Muscle of arm (tissue), 1 donor: ENCODE measurements at regions not wholly inside any gene's neighbourhood (a gene's known extent, or its start where the extent isn't known, plus 50 kb on each side); places are given as distances from the start of the nearest gene placed in this dataset.

Experiments used
- DNase-seq: peaks from one replicate; pipeline ENCODE4 v3.0.0-alpha.2; 2013

- DNase-seq = no peak
Observed at GRCh38 chr2:220849433-220849832, 722.7 kb downstream of the EPHA4 start.

- DNase-seq = no peak
Observed at GRCh38 chr2:220850116-220850515, 722.0 kb downstream of the EPHA4 start.

- peak; percentile 7 for DNase-seq
Observed at GRCh38 chr2:220855296-220855695, 716.8 kb downstream of the EPHA4 start.

DNA sequence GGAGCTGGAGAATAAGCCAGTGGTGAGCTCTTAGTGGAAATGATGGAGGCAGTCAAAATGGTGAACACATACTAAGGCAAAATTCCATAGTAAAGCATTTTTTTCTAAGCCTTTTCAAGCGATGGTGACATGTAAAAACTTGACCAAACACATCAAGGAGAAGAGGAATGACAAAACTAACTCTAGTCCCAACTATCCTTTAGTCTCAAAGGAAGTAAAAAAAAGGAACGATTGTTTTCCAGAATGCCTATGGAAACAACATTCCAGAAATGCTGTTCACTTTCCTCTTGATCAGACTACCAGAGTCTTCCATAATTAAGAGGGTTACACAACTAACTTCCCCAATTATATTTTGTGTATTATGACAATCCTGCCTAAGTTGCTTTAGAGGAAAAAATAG lies 715.6 kb downstream of the EPHA4 start:
- no peak for DNase-seq

- DNase-seq = no peak
Observed at GRCh38 chr2:220857368-220857767, 714.7 kb downstream of the EPHA4 start.

- DNase-seq = no peak
Observed at GRCh38 chr2:220858101-220858500, 714.0 kb downstream of the EPHA4 start.

DNA sequence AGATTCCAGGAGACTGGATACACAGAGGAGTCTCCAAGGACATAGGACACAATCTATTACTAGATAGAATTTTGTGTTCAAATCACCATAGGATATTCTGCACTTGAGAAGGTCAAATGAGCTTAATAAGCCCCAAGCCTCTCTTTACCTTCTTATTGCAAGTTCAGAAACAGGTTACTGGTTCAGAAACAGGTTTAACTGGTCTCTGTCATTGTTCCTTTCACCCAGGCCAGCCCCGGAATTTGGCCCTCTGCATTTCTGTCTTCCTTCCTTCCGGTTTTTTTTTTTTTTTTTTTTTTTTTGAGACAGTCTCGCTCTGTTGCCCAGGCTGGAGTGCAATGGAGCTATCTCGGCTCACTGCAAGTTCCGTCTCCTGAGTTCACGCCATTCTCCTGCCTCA lies 700.2 kb downstream of the EPHA4 start:
- no peak for DNase-seq

DNA sequence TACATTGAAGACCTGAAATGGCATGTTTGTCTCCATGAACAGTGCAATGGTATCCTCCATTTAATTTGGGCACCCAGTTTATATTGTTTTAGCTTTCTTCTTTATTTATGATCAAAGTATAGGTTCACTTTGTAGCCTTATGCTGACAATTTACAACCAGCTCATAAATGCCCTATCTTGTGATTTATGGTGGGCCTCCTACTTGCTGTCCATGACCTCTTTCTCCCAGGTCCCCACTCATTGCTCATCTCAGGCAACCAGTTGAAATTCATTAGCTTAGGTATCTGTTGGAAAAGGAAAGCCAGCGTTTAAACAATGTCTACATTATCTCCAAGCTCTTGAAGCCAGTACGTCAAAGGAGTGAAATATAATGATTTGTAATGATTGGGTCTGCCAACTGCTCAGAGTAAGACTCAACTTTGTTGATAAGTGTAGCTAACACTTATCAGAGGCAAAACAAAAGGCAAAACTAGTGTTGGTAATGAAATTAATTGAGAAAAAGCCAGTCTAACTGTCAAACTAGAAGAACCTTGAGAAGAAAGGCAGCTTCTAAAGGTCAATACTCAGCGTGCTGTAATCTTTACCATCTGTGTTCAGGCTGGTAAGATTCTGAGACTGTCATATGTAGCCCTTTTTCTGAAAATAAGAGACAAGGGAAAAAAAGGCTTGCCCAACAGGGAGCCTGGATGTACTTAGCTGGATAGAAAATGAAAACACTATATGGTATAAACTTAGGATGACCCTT lies 695.9 kb downstream of the EPHA4 start:
- no peak for DNase-seq

- no peak for DNase-seq
Observed at GRCh38 chr2:220877491-220877890, 694.6 kb downstream of the EPHA4 start.

- DNase-seq = no peak
Observed at GRCh38 chr2:220877897-220878296, 694.2 kb downstream of the EPHA4 start.

GRCh38 chr2:220880623-220881596 lies 691.2 kb downstream of the EPHA4 start:
- no peak for DNase-seq

DNA sequence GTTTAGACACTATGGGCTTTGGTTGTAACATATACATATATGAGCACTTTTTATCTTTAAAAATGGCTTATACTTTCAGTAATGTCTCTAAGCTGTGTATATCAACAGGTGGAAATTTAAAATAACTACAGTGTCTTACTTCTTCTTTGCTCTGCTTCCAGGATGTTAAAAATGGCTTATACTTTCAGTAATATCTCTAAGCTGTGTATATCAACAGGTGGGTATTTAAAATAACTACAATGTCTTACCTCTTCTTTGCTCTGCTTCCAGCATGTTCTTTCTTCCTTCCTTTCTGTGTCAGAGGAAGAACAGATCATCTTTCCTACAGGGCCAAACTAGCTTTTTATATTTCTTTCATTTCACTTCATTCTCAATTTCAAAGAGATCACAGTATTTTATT lies 689.6 kb downstream of the EPHA4 start:
- no peak for DNase-seq

DNA sequence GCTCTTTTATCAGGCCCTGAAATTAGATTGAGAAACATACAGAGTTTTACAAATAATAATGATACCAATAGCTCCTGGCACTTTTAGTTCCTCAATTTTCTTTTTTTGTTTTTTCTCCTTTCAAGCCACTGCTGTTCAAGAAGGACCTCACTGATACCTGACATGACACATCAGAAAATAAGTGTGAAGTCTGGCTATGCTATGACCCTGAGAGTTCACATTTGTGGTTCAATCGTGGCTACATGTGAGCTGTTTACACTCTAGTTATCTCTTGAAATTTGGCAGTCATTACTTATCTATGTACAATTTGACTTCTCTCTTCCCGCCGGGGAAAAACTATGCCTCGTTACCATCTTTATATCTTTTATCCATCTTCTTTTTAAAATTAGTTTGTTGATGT lies 686.5 kb downstream of the EPHA4 start:
- no peak for DNase-seq

DNA sequence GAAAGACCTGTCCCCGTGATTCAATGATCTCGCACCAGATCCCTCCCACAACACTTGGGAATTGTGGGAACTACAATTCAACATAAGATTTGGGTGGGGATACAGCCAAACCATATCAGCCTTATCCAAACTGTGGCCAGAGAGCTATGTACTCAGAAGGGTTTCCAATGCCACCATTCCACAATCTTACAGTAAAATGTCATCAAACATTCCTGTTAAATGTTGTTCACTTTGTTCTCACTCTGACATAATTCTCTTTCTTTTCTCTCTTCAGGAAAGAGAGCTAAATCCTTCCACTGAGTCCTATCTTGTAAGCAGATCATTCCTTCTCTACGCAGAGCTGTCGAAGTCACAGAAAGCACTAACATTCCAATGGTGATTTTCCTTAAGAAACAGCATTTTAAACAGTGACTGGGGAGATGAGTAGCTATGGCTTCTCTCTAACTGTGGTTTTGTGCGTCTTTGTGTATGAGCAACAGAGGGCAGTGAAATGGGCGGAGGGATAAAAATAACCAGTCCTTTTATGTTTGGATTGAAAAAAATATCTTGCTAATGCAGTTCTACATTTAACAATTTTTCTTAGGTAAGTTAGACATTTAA lies 684.7 kb downstream of the EPHA4 start:
- DNase-seq = no peak

- DNase-seq = no peak
Observed at GRCh38 chr2:220887876-220888275, 684.2 kb downstream of the EPHA4 start.

- DNase-seq = no peak
Observed at GRCh38 chr2:220890931-220891330, 681.2 kb downstream of the EPHA4 start.

DNA sequence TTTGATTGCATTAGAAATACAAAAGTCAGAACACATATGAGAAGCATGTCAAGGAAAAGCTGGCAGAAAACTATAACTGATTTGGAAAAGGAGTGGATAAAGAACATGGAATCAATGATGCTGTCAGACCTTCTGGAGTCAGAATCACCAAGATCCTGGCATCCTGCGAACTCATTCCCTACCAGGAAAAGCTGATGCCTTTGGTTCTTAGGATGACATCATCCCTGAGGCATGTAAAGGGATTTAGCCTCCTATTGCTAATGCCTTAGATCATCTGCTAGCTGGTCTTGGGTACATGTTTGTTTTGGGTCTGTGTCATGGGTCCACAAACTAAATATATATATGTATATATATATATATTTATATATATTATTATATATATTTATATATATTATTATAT lies 680.7 kb downstream of the EPHA4 start:
- no peak for DNase-seq

DNA sequence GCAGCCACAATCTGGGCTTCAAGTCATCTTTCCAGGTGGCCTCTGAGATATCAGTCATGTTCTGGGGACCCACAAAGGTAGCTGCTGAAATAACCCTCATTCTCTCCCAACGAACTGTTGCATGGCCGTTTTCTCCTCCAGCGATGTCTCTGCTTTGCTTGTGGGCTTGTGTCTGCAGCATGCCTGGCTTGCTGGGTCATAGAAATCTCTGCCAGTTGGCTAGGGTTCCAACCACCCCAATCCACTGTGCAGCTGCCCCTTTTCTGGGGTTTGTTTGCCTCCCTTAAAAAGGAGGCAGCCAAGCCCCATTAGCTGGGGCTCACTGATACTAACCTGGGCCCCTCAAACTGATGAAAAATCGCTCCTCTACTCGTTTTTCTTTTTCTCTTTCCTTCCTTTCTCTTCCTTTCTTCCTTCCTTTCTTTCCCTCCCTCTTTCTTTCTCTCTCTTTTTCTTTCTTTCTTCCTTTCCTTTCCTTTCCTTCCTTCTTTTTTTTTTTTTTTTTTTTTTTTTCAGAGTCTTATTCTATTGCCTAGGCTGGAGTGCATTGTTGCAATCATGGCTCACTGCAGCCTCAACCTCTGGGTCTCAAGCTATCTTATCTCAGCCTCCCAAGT lies 680.0 kb downstream of the EPHA4 start:
- no peak for DNase-seq

DNA sequence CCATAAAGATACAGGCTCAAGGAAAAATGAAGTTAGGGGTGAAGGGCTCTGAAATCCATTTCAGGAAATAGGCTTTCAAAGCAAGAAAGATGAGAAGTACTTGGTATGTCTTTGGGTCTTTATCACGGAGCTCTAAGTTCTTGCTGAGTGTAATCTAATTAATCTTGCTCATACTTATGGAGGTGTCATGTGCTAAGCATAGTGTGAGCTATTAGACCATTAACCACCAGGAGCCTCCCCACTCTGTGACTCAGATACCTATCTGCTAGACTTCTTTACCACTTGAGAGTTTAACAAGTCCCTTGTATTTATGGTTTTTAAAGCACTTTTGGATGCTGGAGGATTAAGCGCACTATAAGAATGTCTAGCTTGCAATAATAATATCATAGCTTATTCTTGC lies 678.7 kb downstream of the EPHA4 start:
- no peak for DNase-seq

DNA sequence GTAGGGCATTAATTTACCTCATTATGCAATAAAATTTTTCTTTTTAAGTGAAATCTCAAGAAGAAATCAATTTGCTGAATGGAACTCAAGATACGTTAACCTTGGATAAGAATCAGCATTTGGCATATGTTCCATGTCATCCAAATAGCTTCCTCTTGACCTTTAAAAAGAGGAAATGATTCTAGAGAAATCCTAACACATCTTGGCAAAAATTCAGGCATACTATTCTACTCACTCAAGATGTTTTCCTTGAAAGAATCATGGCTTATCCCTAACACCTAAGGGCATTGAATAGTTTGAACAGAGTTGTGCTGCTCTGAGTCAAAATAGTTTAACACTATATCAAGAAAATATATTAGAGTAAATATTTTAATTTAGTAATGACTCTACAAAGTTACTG lies 678.0 kb downstream of the EPHA4 start:
- no peak for DNase-seq

- DNase-seq = no peak
Observed at GRCh38 chr2:220899492-220899891, 672.6 kb downstream of the EPHA4 start.

- DNase-seq = no peak
Observed at GRCh38 chr2:220904015-220904414, 668.1 kb downstream of the EPHA4 start.
